Heart left ventricle (tissue), 13 donors: ENCODE measurements at regions not wholly inside any gene's neighbourhood (a gene's known extent, or its start where the extent isn't known, plus 50 kb on each side); places are given as distances from the start of the nearest gene placed in this dataset.

Source experiments
- CTCF ChIP-seq, 12 donors: fragments of 200-600 bp; sonication (generic) in 4 of 12; IDR thresholded peaks; one replicate each; pipeline versions ENCODE4 v1.5.0 to v1.8.0; 2018 to 2022; ENCODE audit warnings: antibody characterized with exemption in 12 of 12, mild to moderate bottlenecking in 5 of 12
- POLR2A ChIP-seq, 2 donors: fragments of 450-650 bp; IDR thresholded peaks; one replicate each; pipeline ENCODE4 v1.6.1; 2017; ENCODE audit warnings: antibody characterized with exemption in 2 of 2, mild to moderate bottlenecking in 2 of 2, moderate library complexity in 2 of 2
- donor health status: ischemic (EF 13 %, LVEDD 7.1; RV severe dilation, severe dysfunction).
- donor health status: DM: no; HTN: yes; CAD: no.
- donor health status: DM: no; HTN: no; CAD: no.
- donor health status: ischemic (EF 25% LVEDD 6.9; RV normal size, moderate dysfunction).
- donor health status: ischemic (EF 25% LVEDD 5.7; RV mildly dilated, moderate dysfunction).
- donor health status: ischemic (EF 35%, LVEDD 5.7; RV mildly dilated, moderate dysfunction).
- donor health status: nonischemic (EF 11% LVEDD 7.7; RV severe dilation, severe dysfunction).
- donor health status: DM: yes; HTN: yes; CAD: no.
- donor health status: PGD.
- donor health status: ischemic (EF 29% LVEDD 5.4; RV normal size, mild dysfunction).
- donor health status: nonischemic (EF 23%, LVEDD 6.1; RV moderate dilation, normal function).

DNA sequence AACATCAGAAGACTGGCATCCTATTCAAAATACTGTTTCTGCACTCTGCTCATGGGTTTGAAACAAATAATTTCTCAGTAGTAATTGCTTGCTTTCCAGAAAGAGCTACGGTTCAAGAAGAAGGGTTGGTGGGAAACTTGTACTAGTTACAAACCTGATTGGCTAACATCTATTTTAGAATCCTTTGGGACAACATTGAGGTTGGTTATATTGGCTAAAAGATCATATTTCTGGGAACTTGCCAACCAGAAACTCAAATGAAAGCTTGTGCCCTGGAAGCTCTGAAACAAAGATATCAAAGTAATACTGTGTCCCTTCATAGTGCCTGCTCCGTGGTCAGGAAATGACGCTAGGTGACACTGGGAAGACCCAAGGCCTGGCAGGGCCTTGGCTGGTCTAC is 141.7 kb downstream of the LACC1 start:
- TF ChIP-seq CTCF (IDR thresholded peaks at IDR 0.05) (no peak), POLR2A (IDR thresholded peaks at IDR 0.05) (no peak)
